GM12891 (cell line): ENCODE measurements at regions not wholly inside any gene's neighbourhood (a gene's known extent, or its start where the extent isn't known, plus 50 kb on each side); places are given as distances from the start of the nearest gene placed in this dataset.

Experiments used
- DNase-seq: peaks from one replicate; pipeline ENCODE4 v3.0.0; 2011; ENCODE audit warnings: low spot score; ENCODE audit not compliant: insufficient read length
- FAIRE-seq: peaks from 2 replicates; lab custom pipeline; 2011; peaks lifted over from hg19 to GRCh38; lab: Jason Lieb, UNC
- POLR2A ChIP-seq: IDR thresholded peaks from 2 replicates; pipeline ENCODE4 v1.6.1; 2011; ENCODE audit warnings: low read depth, low read length, control low read depth

DNA sequence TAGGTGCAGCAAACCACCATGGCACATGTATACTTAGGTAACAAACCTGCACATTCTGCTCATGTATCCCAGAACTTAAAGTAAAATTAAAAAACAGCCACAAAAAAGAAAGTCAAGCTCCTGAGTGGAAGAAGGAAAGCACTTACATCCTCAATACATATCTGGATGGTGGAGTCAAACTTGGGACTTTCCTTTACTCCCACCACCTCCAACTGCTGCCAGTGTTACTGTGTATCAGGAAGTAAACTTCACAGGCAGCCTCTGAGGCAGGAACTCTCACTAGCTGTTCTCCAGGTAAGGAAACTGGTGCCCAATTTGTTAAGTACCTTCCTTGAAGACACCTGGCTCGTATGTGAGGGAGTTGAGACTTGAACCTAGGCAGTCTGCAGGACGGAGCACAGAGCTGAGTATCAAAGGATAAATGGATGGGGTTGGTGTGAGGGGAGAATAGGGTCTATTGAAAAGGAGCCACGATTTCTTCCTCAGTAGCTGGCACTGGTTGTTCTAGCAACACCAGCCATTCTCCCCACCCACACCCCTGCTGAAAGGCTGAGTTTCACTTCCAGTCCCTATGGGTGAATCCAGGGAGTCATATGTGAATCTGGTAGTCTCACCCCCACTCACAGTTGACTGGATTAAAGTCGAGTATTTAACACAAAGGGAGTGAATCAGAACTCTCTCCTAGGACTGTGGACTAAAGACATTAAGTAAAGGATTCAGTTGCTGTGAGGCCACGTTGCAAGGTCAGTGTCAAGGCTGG lies 50.0 kb upstream of the GPR39 start:
- no peak for TF ChIP-seq POLR2A
- FAIRE-seq (no peak), DNase-seq (no peak)
